H1 (cell line): ENCODE measurements at regions not wholly inside any gene's neighbourhood (a gene's known extent, or its start where the extent isn't known, plus 50 kb on each side); places are given as distances from the start of the nearest gene placed in this dataset.

ENCODE experiments used
- CTCF ChIA-PET: fragments of 300-600 bp; sonication (Branson Sonifier 250); formaldehyde crosslinking; loops from one replicate; lab custom pipeline; 2021; ENCODE audit not compliant: partially characterized antibody; lab: Charles Lee
- POLR2A ChIA-PET: fragments of 300-600 bp; sonication (Branson Sonifier 250); formaldehyde crosslinking; loops from one replicate; lab custom pipeline; 2021; ENCODE audit warnings: inconsistent platforms; ENCODE audit not compliant: partially characterized antibody; lab: Charles Lee
- DNase-seq, 2 experiments: peaks; one replicate each; pipeline versions ENCODE4 v3.0.0 to v3.0.0-alpha.2; 2010 to 2022; ENCODE audit warnings: low spot score in 2 of 2, low read depth in 1 of 2, mixed read lengths in 1 of 2
- FAIRE-seq: peaks from 2 replicates; lab custom pipeline; 2011; peaks lifted over from hg19 to GRCh38; lab: Jason Lieb, UNC
- H2AFZ ChIP-seq: 2 replicates; pipeline ENCODE4 v1.8.1; 2012; ENCODE audit warnings: low read length, inconsistent platforms
- H2AK5ac ChIP-seq: 2 replicates; pipeline ENCODE4 v1.6.1; 2013; ENCODE audit warnings: low read depth, low read length
- H2BK120ac ChIP-seq: replicated peaks from 2 replicates; pipeline ENCODE3; 2013; ENCODE audit warnings: low read depth, low read length, inconsistent platforms
- H2BK12ac ChIP-seq: 2 replicates; pipeline ENCODE4 v1.6.1; 2013; ENCODE audit warnings: low read depth, low read length
- H2BK15ac ChIP-seq: 2 replicates; pipeline ENCODE4 v1.6.1; 2013; ENCODE audit warnings: low read length
- H2BK20ac ChIP-seq: 2 replicates; pipeline ENCODE4 v1.6.1; 2013; ENCODE audit warnings: low read length
- H2BK5ac ChIP-seq: 2 replicates; pipeline ENCODE4 v1.6.1; 2013; ENCODE audit warnings: low read depth, low read length
- H3K14ac ChIP-seq: 2 replicates; pipeline ENCODE4 v1.6.1; 2013; ENCODE audit warnings: inconsistent platforms; ENCODE audit not compliant: insufficient read length
- H3K18ac ChIP-seq: 2 replicates; pipeline ENCODE4 v1.6.1; 2013; ENCODE audit warnings: low read length; ENCODE audit errors: extremely low read depth
- H3K23ac ChIP-seq: 2 replicates; pipeline ENCODE4 v1.6.1; 2013; ENCODE audit warnings: inconsistent platforms; ENCODE audit not compliant: insufficient read length
- H3K23me2 ChIP-seq: 2 replicates; pipeline ENCODE4 v1.6.1; 2013; ENCODE audit warnings: low read depth, low read length
- H3K27ac ChIP-seq: 2 replicates; pipeline ENCODE4 v1.6.1; 2011; ENCODE audit warnings: low read depth, low read length, inconsistent platforms
- H3K27me3 ChIP-seq, 4 experiments: replicated peaks in 1 of 4; 1 replicate in 1 of 4; 2 replicates in 3 of 4; pipeline versions ENCODE4 v1.6.1 to v1.8.1; 2011 to 2013; ENCODE audit warnings: low read length in 3 of 4, mild to moderate bottlenecking in 3 of 4, inconsistent platforms in 2 of 4, mixed read lengths in 2 of 4, moderate library complexity in 1 of 4; ENCODE audit not compliant: control insufficient read depth in 3 of 4, insufficient read depth in 3 of 4; ENCODE audit errors: extremely low read depth in 1 of 4
- H3K36me3 ChIP-seq, 4 experiments: 2 replicates each; pipeline versions ENCODE4 v1.6.1 to v1.8.1; 2011 to 2013; ENCODE audit warnings: mild to moderate bottlenecking in 4 of 4, low read length in 3 of 4, moderate library complexity in 2 of 4, control low read depth in 1 of 4, inconsistent platforms in 1 of 4; ENCODE audit not compliant: insufficient read depth in 4 of 4, control insufficient read depth in 2 of 4
- H3K4ac ChIP-seq: replicated peaks from 2 replicates; pipeline ENCODE3; 2013; ENCODE audit warnings: low read length, low read depth, mixed read lengths, inconsistent platforms; ENCODE audit not compliant: insufficient read length
- H3K4me1 ChIP-seq, 4 experiments: replicated peaks in 1 of 4; 1 replicate in 1 of 4; 2 replicates in 3 of 4; pipeline versions ENCODE4 v1.6.1 to v1.8.1; 2011 to 2013; ENCODE audit warnings: low read length in 3 of 4, inconsistent platforms in 2 of 4, mixed read lengths in 1 of 4; ENCODE audit not compliant: insufficient read depth in 4 of 4, control insufficient read depth in 3 of 4
- H3K4me2 ChIP-seq, 2 experiments: 2 replicates each; pipeline versions ENCODE4 v1.6.1 to v1.8.1; 2011 to 2013; ENCODE audit warnings: low read depth in 2 of 2, low read length in 2 of 2, control low read depth in 1 of 2, inconsistent platforms in 1 of 2, mild to moderate bottlenecking in 1 of 2; ENCODE audit not compliant: insufficient read depth in 1 of 2
- H3K4me3 ChIP-seq, 4 experiments: fragments of 200-600, 300-600 bp in 1 of 4; sonication (generic), shearing (Covaris generic), sonication (Bioruptor Twin) in 1 of 4; 2 replicates each; pipeline versions ENCODE4 v1.5.1 to v1.8.1; 2011 to 2016; ENCODE audit warnings: low read length in 4 of 4, low read depth in 3 of 4, control low read depth in 2 of 4, inconsistent platforms in 2 of 4, mild to moderate bottlenecking in 2 of 4, mixed read lengths in 1 of 4, moderate library complexity in 1 of 4; ENCODE audit not compliant: insufficient read depth in 2 of 4; ENCODE audit errors: extremely low read depth in 1 of 4
- H3K56ac ChIP-seq: replicated peaks from 2 replicates; pipeline ENCODE3; 2013; ENCODE audit warnings: low read depth, mild to moderate bottlenecking, mixed read lengths, low read length, inconsistent platforms; ENCODE audit not compliant: insufficient read length
- H3K79me1 ChIP-seq: 2 replicates; pipeline ENCODE4 v1.6.1; 2013; ENCODE audit warnings: low read depth, low read length, control low read depth
- H3K79me2 ChIP-seq, 2 experiments: 2 replicates each; pipeline versions ENCODE4 v1.6.1 to v1.8.1; 2012 to 2013; ENCODE audit warnings: low read length in 2 of 2, mild to moderate bottlenecking in 2 of 2, inconsistent platforms in 1 of 2; ENCODE audit not compliant: insufficient read depth in 2 of 2, control insufficient read depth in 1 of 2
- H3K9ac ChIP-seq, 4 experiments: replicated peaks in 1 of 4; 1 replicate in 1 of 4; 2 replicates in 3 of 4; pipeline versions ENCODE4 v1.6.1 to v1.8.1; 2011 to 2013; ENCODE audit warnings: low read depth in 3 of 4, low read length in 3 of 4, control low read depth in 2 of 4, mild to moderate bottlenecking in 2 of 4, moderate library complexity in 2 of 4, inconsistent platforms in 1 of 4; ENCODE audit errors: extremely low read depth in 1 of 4
- H3K9me3 ChIP-seq, 2 experiments: 2 replicates each; pipeline versions ENCODE4 v1.6.1 to v1.8.1; 2012 to 2013; ENCODE audit warnings: mild to moderate bottlenecking in 2 of 2, moderate library complexity in 2 of 2, control low read depth in 1 of 2, inconsistent platforms in 1 of 2, low read depth in 1 of 2, low read length in 1 of 2, mixed read lengths in 1 of 2; ENCODE audit not compliant: insufficient read depth in 2 of 2
- H4K20me1 ChIP-seq, 2 experiments: replicated peaks in 1 of 2; 2 replicates each; pipeline versions ENCODE3 to v1.8.1; 2011 to 2013; ENCODE audit warnings: inconsistent platforms in 2 of 2, low read length in 2 of 2, mild to moderate bottlenecking in 1 of 2; ENCODE audit not compliant: insufficient read depth in 2 of 2, control insufficient read depth in 1 of 2
- H4K5ac ChIP-seq: 2 replicates; pipeline ENCODE4 v1.6.1; 2013; ENCODE audit warnings: low read length, low read depth, mixed read lengths, inconsistent platforms; ENCODE audit not compliant: insufficient read length
- H4K8ac ChIP-seq: 2 replicates; pipeline ENCODE4 v1.8.0; 2013; ENCODE audit warnings: mild to moderate bottlenecking, moderate library complexity, low read length, inconsistent platforms; ENCODE audit not compliant: insufficient read depth; ENCODE audit errors: extremely low read depth
- H4K91ac ChIP-seq: replicated peaks from 2 replicates; pipeline ENCODE3; 2013; ENCODE audit warnings: low read length, mixed read lengths, inconsistent platforms; ENCODE audit not compliant: insufficient read length
- HDAC2 ChIP-seq, 2 experiments: fragments of 300-600 bp in 1 of 2; sonication (generic) in 1 of 2; IDR thresholded peaks; 2 replicates each; pipeline ENCODE4 v1.6.1; 2011 to 2012; ENCODE audit warnings: low read depth in 2 of 2, low read length in 2 of 2, mild to moderate bottlenecking in 2 of 2, moderate library complexity in 2 of 2, borderline replicate concordance in 1 of 2, inconsistent platforms in 1 of 2
- SP1 ChIP-seq: IDR thresholded peaks from 2 replicates; pipeline ENCODE4 v1.6.1; 2011; ENCODE audit warnings: low read depth, low read length

DNA sequence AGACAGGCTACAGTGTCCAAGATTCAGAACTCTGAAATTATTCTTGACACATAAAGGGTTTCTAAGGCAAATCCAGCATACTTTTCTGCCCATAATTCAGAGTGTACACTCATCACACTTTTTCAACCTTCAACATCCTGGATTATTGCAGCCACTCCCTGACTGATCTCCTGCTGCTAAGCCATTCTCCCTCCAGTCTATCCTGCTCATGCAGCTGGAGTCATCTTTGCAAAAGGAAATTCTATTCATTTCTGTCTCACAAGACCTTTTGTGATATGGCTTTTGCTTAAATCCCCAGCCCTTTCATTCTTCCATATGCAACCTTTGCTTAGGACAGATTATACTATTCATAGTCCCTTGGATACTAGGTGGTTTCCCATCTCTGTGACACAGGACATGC lies 236.1 kb upstream of the LDB2 start:
- Histone ChIP-seq H3K4me2 (no peak overlapping the region), H3K9ac (no peak overlapping the region), H2BK120ac (no peak overlapping the region), H4K5ac (no peak overlapping the region), H3K36me3 (no peaks in the 10 kb centered on the region), H4K8ac (no peak overlapping the region), H3K4ac (no peak overlapping the region), H3K14ac (no peak overlapping the region), H2AK5ac (no peak overlapping the region), H2AFZ (no peak overlapping the region), H2BK5ac (no peak overlapping the region), H3K79me1 (no peaks in the 10 kb centered on the region), H3K27me3 (no peaks in the 10 kb centered on the region), H2BK12ac (no peak overlapping the region), H2BK15ac (no peak overlapping the region), H3K23me2 (no peaks in the 10 kb centered on the region), H3K56ac (no peak overlapping the region), H3K9me3 (peaks cover 0 to 5% of the 10 kb centered on the region in 2 experiments; a peak in 1 of 4 replicates), H4K91ac (no peak overlapping the region), H3K4me1 (no peaks in the 10 kb centered on the region), H4K20me1 (no peaks in the 10 kb centered on the region), H2BK20ac (no peak overlapping the region), H3K4me3 (no peak overlapping the region), H3K18ac (no peak overlapping the region), H3K79me2 (no peaks in the 10 kb centered on the region), H3K27ac (no peak overlapping the region), H3K23ac (no peak overlapping the region)
- ChIA-PET CTCF (no interaction called here), POLR2A (no interaction called here)
- no peak for DNase-seq
- no peak for TF ChIP-seq HDAC2 (IDR thresholded peaks at IDR 0.05; ENCODE audit: borderline replicate concordance in 1 of 2, low read depth in 2 of 2, low read length in 2 of 2)
- no peak for TF ChIP-seq SP1
- no peak for FAIRE-seq
